SK-N-SH (cell line): ENCODE measurements at regions not wholly inside any gene's neighbourhood (a gene's known extent, or its start where the extent isn't known, plus 50 kb on each side); places are given as distances from the start of the nearest gene placed in this dataset.

Experiments
- CTCF ChIA-PET: fragments of 300-600, 350-600 bp; formaldehyde crosslinking; extraction: SDS; loops from one replicate; lab custom pipeline; 2021; lab: Yijun Ruan, JAX
- POLR2A ChIA-PET: fragments of 350-600 bp; sonication (Branson Sonifier 250); formaldehyde crosslinking; extraction: SDS; loops from one replicate; lab custom pipeline; 2020; ENCODE audit warnings: antibody characterized with exemption, inconsistent platforms; lab: Yijun Ruan, JAX
- DNase-seq: peaks from one replicate; pipeline ENCODE4 v3.0.0; 2012
- H2AFZ ChIP-seq: fragments of 200-600 bp; sonication (generic); 2 replicates; pipeline ENCODE4 v1.8.1; 2016; ENCODE audit warnings: antibody characterized with exemption, mild to moderate bottlenecking, low read depth
- H3F3A ChIP-seq: fragments of 200-600 bp; sonication (generic); replicated peaks from 2 replicates; pipeline ENCODE3; 2016; ENCODE audit warnings: antibody characterized with exemption, mild to moderate bottlenecking; ENCODE audit not compliant: insufficient read depth
- H3K27ac ChIP-seq, 2 experiments: fragments of 200-500 bp in 1 of 2; fragments of 200-600 bp in 1 of 2; sonication (Bioruptor generic) in 1 of 2; sonication (generic), shearing (Covaris generic) in 1 of 2; 2 replicates each; pipeline versions ENCODE4 v1.5.1 to v1.6.1; 2014 to 2016; ENCODE audit warnings: low read depth in 2 of 2, inconsistent platforms in 1 of 2, low read length in 1 of 2, mild to moderate bottlenecking in 1 of 2, mixed read lengths in 1 of 2
- H3K27me3 ChIP-seq: fragments of 200-600 bp; sonication (generic), shearing (Covaris generic); 2 replicates; pipeline ENCODE4 v1.6.1; 2016; ENCODE audit warnings: mixed run types; ENCODE audit not compliant: insufficient read depth
- H3K36me3 ChIP-seq, 2 experiments: fragments of 200-500 bp in 1 of 2; fragments of 200-600 bp in 1 of 2; sonication (Bioruptor generic) in 1 of 2; sonication (generic) in 1 of 2; replicated peaks in 1 of 2; 2 replicates each; pipeline versions ENCODE3 to v1.5.1; 2014 to 2016; ENCODE audit warnings: low read length in 1 of 2, mild to moderate bottlenecking in 1 of 2; ENCODE audit not compliant: insufficient read depth in 2 of 2, control insufficient read depth in 1 of 2
- H3K4me1 ChIP-seq, 2 experiments: fragments of 200-500 bp in 1 of 2; fragments of 200-600 bp in 1 of 2; sonication (Bioruptor generic) in 1 of 2; sonication (generic), shearing (Covaris generic) in 1 of 2; 2 replicates each; pipeline versions ENCODE4 v1.5.1 to v1.6.1; 2014 to 2016; ENCODE audit warnings: low read depth in 1 of 2, low read length in 1 of 2, mixed run types in 1 of 2; ENCODE audit not compliant: insufficient read depth in 2 of 2, control insufficient read depth in 1 of 2
- H3K4me2 ChIP-seq: fragments of 200-600 bp; sonication (generic), shearing (Covaris generic); 2 replicates; pipeline ENCODE4 v1.6.1; 2017; ENCODE audit warnings: mixed run types
- H3K4me3 ChIP-seq, 2 experiments: fragments of 200-500 bp in 1 of 2; fragments of 200-600 bp in 1 of 2; sonication (Bioruptor generic) in 1 of 2; sonication (generic), shearing (Covaris generic) in 1 of 2; 2 replicates each; pipeline versions ENCODE4 v1.5.1 to v1.8.1; 2014 to 2016; ENCODE audit warnings: low read depth in 2 of 2, inconsistent platforms in 1 of 2, low read length in 1 of 2, mild to moderate bottlenecking in 1 of 2, mixed read lengths in 1 of 2, moderate library complexity in 1 of 2
- H3K79me2 ChIP-seq: fragments of 200-600 bp; sonication (generic); 2 replicates; pipeline ENCODE4 v1.8.1; 2017; ENCODE audit warnings: mild to moderate bottlenecking; ENCODE audit not compliant: insufficient read depth
- H3K9ac ChIP-seq: fragments of 200-600 bp; sonication (generic); 2 replicates; pipeline ENCODE4 v1.6.1; 2017; ENCODE audit warnings: mixed run types
- H3K9me2 ChIP-seq: fragments of 200-600 bp; sonication (generic); 2 replicates; pipeline ENCODE4 v1.6.1; 2017; ENCODE audit warnings: mixed run types
- H3K9me3 ChIP-seq: fragments of 200-600 bp; sonication (generic); 2 replicates; pipeline ENCODE4 v1.6.1; 2017; ENCODE audit warnings: mixed run types, mild to moderate bottlenecking, moderate library complexity
- H4K20me1 ChIP-seq: fragments of 200-600 bp; sonication (generic); 2 replicates; pipeline ENCODE4 v1.6.1; 2017; ENCODE audit warnings: mild to moderate bottlenecking, mixed run types; ENCODE audit not compliant: insufficient read depth
- CHD2 ChIP-seq: fragments of 150-350 bp; IDR thresholded peaks from 2 replicates; pipeline ENCODE4 v1.6.1; 2018; ENCODE audit warnings: low read length; ENCODE audit not compliant: partially characterized antibody
- FOXJ3 ChIP-seq: sonication (generic); formaldehyde crosslinking; IDR thresholded peaks from 2 replicates; pipeline ENCODE4 v1.5.1; 2020; ENCODE audit warnings: mild to moderate bottlenecking, missing genetic modification reagents
- GABPA ChIP-seq: IDR thresholded peaks from 2 replicates; pipeline ENCODE4 v1.4.0; 2012; ENCODE audit warnings: low read depth, mild to moderate bottlenecking
- GATA2 ChIP-seq: sonication (generic); formaldehyde crosslinking; IDR thresholded peaks from 2 replicates; pipeline ENCODE4 v1.5.0; 2020; ENCODE audit warnings: mild to moderate bottlenecking, missing genetic modification reagents
- MEF2A ChIP-seq: IDR thresholded peaks from 2 replicates; pipeline ENCODE4 v1.4.0; 2012; ENCODE audit warnings: low read depth, borderline replicate concordance
- RFX5 ChIP-seq: IDR thresholded peaks from 2 replicates; pipeline ENCODE4 v1.6.1; 2012; ENCODE audit warnings: mild to moderate bottlenecking, improper control_type of control experiment, low read length
- RXRA ChIP-seq: IDR thresholded peaks from 2 replicates; pipeline ENCODE4 v1.4.0; 2012; ENCODE audit warnings: low read depth, mild to moderate bottlenecking, borderline replicate concordance
- SIN3A ChIP-seq: IDR thresholded peaks from 2 replicates; pipeline ENCODE4 v1.6.1; 2012; ENCODE audit warnings: low read depth, mild to moderate bottlenecking, low read length, moderate library complexity, borderline replicate concordance
- SMC3 ChIP-seq: IDR thresholded peaks from 2 replicates; pipeline ENCODE4 v1.6.1; 2012; ENCODE audit warnings: low read depth, low read length, improper control_type of control experiment
- TCF12 ChIP-seq: IDR thresholded peaks from 2 replicates; pipeline ENCODE4 v1.4.0; 2012
- WGBS: methylation state at CpG from one replicate; pipeline ENCODE4 v1.1.6; 2017; ENCODE audit warnings: low lambda C conversion rate; 5-methylcytosine and 5-hydroxymethylcytosine counted together
- TF ChIP-seq, protein P1 (sequence below): IDR thresholded peaks from 2 replicates; pipeline ENCODE4 v1.6.1; 2012; ENCODE audit warnings: mild to moderate bottlenecking, low read depth, low read length, moderate library complexity
- TF ChIP-seq, protein P2 (sequence below): IDR thresholded peaks from 2 replicates; pipeline ENCODE4 v1.4.0; 2012; ENCODE audit warnings: low read depth, borderline replicate concordance
- TF ChIP-seq, protein P3 (sequence below): IDR thresholded peaks from 2 replicates; pipeline ENCODE4 v1.4.0; 2012; ENCODE audit warnings: low read depth

DNA sequence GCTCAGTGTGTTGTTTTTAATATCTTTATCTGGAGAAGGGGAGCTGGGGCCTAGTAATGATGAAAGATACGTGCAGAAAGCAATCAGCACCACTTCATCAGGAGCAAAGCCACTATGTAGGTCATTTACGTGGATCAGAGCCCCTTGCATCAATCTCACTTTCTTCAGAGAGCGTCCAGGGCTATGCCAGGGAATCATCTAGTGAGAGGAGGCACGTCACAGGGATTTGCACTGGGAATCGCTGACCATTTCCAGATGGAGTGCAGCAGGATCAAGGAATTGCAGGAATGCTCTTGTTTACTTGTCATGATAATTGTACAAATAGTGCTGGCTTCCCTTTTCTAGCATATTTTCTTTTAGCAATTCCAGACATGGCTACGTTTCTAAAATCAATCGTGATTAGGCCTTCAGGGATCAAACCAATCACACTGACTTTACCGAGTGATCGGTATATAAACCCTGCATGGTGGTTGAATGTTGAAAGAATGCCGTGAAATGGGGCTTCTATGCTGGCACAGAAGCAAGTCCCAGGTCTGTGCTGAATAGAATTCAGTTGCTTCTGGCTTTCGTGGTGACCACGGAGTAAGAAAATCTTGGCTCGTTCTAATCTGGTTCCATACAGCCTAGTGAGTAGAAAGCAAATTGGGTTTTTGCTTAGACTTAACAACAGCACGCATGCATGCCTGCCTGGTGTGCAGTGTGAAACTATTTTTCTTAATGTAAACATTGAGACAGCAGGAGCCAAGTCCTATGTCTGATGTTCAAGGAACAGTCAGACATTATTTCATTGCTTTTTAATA, 122.8 kb downstream of the TMEM200C start (continued):
- TF ChIP-seq CHD2: no peak

DNA sequence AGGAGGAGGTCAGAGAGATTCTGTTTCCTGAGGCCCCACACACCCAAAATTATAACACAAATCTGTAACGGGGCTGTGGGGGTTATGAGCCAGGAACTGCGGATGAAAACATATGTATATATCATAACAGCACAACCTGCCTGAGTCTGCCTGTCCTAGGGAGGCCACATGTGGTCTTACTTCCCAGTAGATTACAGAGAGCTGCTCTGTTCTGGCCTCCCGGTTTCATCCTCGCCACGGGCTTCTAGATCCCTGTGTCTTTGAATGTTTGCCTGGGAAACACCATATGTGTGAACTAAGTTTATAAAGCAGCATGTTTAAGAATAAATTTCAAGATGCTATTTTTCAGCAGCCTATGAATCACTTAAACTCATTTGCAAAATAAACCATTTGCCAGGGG, 124.0 kb downstream of the TMEM200C start:
- no peaks in the 10 kb centered on the region for H3K9me3 ChIP-seq
- H3K4me2 ChIP-seq: no peak overlapping the region
- H3K4me3 ChIP-seq: no peak overlapping the region
- no peak overlapping the region for H2AFZ ChIP-seq
- CTCF ChIA-PET: no interaction called here
- DNase-seq: no peak
- no peaks in the 10 kb centered on the region for H3K79me2 ChIP-seq
- H3F3A ChIP-seq: no peaks in the 10 kb centered on the region
- H3K36me3 ChIP-seq: no peaks in the 10 kb centered on the region
- WGBS: 26% methylated on average over 5 of the region's 5 CpGs
- no peaks in the 10 kb centered on the region for H3K9me2 ChIP-seq
- TF ChIP-seq SMC3 (no peak), FOXJ3 (CRISPR knock-in tag) (no peak), GATA2 (CRISPR knock-in tag) (no peak), MEF2A (no peak), RXRA (no peak), SIN3A (no peak), RFX5 (no peak), TCF12 (no peak), GABPA (no peak)
- TF ChIP-seq, protein P1, sequence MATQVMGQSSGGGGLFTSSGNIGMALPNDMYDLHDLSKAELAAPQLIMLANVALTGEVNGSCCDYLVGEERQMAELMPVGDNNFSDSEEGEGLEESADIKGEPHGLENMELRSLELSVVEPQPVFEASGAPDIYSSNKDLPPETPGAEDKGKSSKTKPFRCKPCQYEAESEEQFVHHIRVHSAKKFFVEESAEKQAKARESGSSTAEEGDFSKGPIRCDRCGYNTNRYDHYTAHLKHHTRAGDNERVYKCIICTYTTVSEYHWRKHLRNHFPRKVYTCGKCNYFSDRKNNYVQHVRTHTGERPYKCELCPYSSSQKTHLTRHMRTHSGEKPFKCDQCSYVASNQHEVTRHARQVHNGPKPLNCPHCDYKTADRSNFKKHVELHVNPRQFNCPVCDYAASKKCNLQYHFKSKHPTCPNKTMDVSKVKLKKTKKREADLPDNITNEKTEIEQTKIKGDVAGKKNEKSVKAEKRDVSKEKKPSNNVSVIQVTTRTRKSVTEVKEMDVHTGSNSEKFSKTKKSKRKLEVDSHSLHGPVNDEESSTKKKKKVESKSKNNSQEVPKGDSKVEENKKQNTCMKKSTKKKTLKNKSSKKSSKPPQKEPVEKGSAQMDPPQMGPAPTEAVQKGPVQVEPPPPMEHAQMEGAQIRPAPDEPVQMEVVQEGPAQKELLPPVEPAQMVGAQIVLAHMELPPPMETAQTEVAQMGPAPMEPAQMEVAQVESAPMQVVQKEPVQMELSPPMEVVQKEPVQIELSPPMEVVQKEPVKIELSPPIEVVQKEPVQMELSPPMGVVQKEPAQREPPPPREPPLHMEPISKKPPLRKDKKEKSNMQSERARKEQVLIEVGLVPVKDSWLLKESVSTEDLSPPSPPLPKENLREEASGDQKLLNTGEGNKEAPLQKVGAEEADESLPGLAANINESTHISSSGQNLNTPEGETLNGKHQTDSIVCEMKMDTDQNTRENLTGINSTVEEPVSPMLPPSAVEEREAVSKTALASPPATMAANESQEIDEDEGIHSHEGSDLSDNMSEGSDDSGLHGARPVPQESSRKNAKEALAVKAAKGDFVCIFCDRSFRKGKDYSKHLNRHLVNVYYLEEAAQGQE: no peak
- TF ChIP-seq, protein P2, sequence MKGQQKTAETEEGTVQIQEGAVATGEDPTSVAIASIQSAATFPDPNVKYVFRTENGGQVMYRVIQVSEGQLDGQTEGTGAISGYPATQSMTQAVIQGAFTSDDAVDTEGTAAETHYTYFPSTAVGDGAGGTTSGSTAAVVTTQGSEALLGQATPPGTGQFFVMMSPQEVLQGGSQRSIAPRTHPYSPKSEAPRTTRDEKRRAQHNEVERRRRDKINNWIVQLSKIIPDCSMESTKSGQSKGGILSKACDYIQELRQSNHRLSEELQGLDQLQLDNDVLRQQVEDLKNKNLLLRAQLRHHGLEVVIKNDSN: no peak
- TF ChIP-seq, protein P3, sequence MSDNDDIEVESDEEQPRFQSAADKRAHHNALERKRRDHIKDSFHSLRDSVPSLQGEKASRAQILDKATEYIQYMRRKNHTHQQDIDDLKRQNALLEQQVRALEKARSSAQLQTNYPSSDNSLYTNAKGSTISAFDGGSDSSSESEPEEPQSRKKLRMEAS: no peak
- TF ChIP-seq, all 33 proteins: peak for 0
- no peaks in the 10 kb centered on the region for H4K20me1 ChIP-seq
- H3K9ac ChIP-seq: no peak overlapping the region
- no peaks in the 10 kb centered on the region for H3K27me3 ChIP-seq
- POLR2A ChIA-PET: no interaction called here
- no peaks in the 10 kb centered on the region for H3K4me1 ChIP-seq
- H3K27ac ChIP-seq: no peak overlapping the region
